ENCODE measurements at regions not wholly inside any gene's neighbourhood (a gene's known extent, or its start where the extent isn't known, plus 50 kb on each side); places are given as distances from the start of the nearest gene placed in this dataset.

DNA sequence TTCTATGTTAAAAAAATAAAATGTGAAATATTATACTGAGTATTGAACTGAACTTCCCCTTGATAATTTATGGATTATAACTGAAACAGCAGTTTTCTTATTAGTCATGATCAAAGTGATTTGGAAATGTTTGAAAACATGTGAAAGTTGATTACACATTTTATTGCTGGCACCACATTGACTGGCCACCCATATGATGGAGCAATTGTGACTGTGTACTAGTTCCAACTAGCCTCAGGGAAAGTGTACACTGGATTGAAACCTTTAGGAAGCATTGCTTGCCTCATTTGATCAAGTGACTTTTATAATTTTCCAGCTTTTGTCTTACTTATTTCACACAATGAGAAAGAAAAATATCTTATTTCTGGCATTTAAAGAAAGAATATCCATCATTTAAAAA is 128.0 kb upstream of the ADGRL2 start:
- no peak for TF ChIP-seq CTCF (IDR thresholded peaks at IDR 0.05 in 4 of 5, conservative IDR thresholded peaks at IDR 0.05 in 1 of 5)
- no peak for TF ChIP-seq POLR2A (IDR thresholded peaks at IDR 0.05)
